HG02798 (cell line): ENCODE measurements at regions not wholly inside any gene's neighbourhood (a gene's known extent, or its start where the extent isn't known, plus 50 kb on each side); places are given as distances from the start of the nearest gene placed in this dataset.
"Not testable (repeated sequence)": the region's sequence is repeated elsewhere in the genome, so short reads cannot be mapped to it uniquely, and the experiment has no call there.

Experiments
- ATAC-seq: cut with Tn5 transposase; IDR thresholded peaks from one replicate; pipeline ENCODE4 v1.9.1; 2021; ENCODE audit warnings: mild to moderate bottlenecking; ENCODE audit not compliant: unreplicated experiment, poor library complexity

DNA sequence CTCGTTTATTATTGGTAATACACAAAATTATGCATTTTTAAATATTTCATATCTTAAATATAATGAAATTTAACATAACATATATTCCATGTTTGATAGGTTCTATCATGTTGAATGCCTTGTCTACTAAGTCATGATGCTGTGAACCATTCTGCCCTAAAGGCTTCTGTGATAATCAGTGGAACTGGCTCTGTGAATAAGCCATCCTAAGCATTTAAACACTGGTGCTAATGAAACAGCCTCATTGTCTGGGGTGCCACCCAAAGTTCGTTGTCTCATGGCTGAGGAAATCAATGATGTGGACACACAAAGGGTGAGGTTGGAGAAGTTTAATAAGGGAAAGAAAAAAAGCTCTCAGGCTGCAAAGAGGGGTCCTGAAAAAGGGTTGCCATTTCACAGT is 264.7 kb upstream of the ZRANB2 start:
- no peak for ATAC-seq

DNA sequence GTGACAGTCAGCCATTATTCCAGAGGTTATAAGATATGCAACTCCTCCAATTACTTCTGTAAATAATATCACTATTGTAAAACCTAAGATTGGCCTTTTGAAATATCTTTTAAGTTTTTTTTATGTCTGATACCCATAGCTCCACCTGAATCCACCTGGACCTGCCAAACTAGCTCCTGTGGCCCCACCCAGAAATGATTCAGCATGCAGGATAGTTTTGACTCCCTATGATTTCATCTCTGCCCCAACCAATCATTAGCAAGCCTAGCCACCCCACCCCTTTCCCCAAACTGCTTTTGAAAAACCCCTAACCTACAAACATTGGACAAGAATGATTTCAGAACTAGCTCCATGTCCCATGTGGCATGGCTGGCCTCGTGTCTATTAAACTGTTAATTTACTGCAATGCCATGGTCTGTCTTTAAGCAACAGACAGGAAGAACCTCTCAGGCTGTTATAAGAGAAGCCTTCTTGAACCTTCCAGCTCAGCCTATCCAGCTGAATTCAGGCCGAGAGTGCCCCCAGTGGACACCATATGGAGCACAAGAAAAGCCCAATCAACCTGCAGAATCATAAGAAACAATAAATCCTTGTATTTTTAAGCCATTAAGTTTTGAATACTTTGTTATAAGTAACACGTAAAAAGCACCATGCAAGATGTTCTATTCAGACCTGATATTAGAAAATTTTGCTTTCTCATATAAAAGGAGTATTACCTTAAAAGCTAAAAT is 263.0 kb upstream of the ZRANB2 start:
- no peak for ATAC-seq

DNA sequence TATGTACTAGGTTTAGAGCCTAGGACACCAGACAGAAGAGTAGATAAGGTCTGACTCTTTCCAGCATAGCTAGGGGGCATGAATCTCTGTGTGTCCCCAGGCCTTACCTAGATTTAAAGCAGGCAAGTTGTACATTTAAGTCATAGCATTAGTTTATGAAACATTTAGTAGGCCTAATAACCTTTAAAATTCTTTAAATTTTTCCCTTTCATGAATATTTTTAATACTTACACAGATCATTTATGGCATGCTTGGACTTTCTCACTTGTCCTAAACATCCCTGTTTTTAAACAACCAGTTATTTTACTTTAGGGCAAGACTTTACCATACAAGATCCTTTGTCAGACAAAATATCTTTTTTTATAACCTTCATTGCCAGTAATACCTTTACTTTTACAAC is 258.4 kb upstream of the ZRANB2 start:
- no peak for ATAC-seq

DNA sequence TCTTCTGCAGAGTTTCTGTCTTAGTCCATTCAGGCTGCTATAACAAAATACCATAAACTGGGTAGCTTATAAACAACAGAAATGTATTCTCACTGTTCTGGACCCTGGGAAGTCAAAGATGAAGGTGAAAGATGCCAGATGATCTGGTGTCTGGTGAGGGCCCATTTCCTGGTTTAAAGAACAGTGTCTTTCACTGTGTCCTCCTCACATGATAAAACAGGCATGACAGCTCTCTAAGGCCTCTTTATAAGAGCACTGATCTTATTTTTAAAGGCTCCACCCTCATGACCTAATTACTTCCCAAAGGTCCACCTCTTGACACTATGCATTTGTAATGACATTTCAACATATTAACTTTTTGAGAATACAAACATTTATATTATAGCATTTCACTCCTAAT is 250.2 kb upstream of the ZRANB2 start:
- ATAC-seq, result no peak

DNA sequence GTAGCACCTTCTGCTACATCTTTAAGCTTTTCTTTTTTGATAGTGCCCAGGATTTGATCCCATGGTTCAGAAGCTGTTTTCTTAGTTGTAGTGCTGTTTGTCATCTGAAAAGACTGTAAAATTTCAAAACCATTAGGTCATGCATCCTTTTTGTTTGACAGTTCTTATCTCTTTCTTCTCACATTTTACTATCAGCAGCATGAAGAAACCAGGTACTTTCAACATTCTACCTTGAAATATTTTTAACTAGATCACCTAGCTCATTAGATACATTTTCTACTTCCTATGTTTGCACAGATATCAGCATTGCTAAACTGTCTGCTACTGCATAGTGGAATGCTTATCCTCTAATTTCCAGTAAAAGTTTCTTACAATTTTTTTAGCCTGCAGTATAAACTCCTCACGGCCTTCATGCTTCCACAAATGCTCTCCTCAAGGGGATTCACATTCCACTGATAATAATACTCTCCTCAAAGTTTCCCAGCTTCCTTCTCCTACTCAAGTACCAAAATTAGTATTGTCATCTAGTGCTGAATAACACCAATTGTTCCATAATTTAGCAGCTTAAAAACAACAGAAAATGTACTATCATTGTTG is 243.9 kb upstream of the ZRANB2 start:
- ATAC-seq, result no peak

DNA sequence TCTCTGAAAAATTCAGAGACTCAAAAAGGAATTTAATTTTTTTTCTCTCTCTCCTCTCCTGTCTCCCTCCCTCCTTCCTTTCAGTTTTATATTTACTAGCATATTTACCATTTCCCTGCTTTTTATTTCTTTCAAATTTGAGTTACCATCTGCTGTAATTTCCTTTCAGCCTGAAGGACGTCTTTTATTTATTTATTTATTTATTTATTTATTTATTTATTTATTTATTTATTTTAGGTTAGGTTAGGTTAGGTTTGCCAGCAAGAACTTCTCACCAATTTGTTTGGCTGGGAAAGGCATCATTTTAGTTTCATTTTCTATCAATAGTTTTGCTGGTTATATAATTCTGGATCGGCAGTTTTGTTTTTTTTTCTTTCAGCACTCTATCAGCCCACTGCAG is 231.7 kb upstream of the ZRANB2 start:
- ATAC-seq, result no peak

DNA sequence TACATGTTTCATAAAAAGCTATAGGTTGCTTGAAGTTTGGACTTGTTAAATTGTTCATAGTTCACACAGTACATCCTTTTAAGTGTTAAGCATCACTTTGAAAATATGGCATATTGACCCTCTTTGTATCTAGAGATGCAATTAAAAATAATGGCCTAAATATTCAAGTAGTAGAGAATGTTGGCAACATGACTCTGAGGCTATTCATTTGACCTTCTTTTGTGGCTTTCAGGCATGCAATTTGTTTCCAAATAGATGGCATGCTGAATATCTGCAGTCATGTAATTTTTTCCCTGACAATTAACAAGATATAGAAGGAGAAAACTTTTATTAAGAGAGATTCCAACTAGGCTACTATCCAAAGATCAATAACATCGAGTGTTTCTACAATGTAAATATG is 230.5 kb upstream of the ZRANB2 start:
- no peak for ATAC-seq

DNA sequence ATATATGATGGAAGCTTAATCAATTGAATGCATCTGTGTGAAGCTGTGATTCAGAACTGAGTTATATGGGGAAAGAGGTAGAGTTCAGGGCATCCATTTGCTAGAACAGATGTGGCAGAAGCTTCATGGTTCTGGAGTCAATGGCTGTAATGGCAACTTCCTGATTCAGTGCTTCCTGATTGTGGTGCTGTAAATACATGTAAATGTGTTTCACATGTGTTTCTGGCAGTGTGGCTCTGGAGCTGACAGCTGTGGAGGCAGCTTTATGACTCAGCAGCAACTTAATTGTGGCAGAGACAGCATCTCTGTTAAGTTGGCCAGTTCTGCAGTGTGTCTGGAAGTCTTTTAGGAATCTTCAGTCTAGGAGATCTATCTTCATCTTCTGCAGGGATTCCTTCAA is 226.6 kb upstream of the ZRANB2 start:
- peak; percentile 79 for ATAC-seq

DNA sequence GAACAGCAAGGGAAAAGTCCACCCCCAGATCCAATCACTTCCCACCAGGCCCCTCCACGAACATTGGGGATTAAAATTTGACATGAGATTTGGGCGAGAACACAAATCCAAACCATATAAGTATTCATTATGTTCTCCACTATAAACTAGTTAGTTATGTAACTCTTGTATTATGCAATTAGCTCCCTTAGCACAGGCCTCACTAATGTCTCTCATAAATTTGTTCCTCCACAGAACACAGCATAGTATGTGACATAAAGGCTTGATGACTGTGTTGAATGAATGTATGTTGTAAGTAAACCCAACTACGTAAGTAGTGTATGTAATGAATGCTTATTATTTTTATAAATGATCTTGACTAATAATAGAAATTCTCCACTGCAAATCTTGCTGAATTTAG is 223.3 kb upstream of the ZRANB2 start:
- no peak for ATAC-seq

DNA sequence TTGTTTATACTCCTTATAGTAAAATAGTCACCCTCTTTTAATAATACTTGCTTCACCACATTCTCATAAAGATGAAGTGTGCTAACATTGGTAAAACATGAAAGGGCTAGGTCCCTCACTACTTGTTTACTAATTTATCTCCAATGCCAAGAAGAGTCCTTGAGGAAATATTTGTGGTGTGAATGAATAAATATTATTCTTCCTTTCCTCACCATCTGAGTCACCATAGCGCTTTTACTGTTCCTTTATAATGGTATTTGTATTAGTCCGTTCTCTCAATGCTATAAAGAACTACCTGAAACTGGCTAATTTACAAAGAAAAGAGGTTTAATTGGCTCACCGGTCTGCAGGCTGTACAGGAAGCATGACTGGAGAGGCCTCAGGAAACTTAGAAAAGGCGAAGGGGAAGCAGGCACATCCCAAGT is 222.8 kb upstream of the ZRANB2 start:
- no peak for ATAC-seq

DNA sequence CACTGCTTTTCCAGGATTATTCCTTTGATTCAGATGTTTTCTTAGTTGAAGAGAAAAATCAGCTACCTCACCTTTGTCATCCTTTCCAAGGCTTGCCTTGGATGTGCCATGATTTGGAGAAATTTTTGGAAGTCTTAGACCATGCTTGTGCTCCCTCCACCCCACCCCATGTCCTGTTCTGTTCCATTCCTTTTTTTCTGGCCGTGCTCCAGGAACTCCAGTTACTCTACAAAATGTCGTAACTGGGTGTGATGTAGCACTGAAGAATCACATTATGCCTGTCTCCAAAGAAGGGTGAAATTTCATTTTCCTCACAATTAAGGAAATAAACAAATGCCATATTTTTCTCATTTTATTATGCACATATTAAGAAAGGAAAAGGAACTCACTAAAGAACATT is 217.8 kb upstream of the ZRANB2 start:
- ATAC-seq, result no peak

DNA sequence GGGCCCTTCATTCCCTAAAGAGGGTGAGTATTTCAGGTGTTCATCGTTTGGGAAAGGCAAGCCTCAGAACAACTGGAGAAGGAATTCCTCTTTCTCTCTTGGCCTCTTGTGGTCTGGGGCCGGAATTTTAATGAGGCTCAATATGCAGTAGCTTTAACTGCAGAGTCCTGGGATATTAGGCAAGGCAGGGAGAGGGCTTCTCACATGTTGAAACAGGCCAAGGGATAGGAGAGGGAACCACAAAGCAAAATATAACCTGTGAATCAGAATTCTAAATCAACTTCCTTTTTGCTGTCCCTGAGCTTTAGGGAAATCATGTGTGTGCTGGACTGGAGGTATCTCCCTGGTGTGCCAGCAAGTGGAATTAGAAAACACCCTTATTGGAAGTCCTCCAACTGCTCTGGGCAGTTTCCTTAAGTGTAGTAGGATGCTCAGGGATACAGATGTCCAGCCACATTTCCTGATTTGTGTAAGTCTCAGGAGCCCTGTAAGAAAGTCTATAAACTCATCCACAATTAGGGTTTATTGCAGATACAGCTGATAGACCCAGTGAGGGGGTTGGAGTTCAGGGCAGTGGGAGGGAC is 215.8 kb upstream of the ZRANB2 start:
- ATAC-seq, result no peak

DNA sequence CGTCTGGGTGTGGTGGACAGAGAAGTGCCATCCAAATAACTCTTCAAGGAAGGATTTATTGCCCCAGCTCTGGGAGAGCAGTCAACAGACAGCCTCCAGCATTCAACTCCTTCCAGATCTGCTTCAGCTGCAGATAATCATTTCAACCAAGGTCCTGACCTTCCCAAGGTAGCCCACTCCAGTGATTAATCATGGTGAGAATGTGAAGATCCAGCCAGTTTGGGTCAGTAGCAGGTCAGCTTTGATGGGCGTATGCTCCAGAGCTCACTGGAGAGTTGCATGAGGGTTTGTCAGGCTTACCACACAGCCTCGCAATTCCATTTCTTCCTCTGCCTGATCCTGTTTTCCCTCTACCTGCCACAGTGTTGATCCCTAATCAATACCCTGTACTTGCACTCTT is 214.5 kb upstream of the ZRANB2 start:
- ATAC-seq, result no peak

DNA sequence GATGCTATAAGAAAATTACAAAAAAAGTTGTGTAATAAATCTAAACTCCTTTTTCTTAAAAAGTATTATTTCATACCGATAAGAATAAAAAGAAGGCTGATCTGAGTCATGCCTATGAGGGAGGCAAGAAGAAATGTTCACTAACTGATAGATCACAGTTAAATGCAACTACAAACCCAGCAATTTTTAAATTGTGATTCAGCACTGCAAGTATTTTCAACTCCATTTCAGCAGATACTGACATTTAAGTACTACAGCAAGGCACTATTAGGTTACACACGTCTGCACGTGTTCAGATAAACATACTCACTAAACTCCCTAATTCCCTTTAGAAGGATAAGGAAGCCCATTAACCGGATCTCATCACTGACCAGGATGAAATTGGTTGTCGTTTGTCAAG is 213.3 kb upstream of the ZRANB2 start:
- ATAC-seq, result no peak

DNA sequence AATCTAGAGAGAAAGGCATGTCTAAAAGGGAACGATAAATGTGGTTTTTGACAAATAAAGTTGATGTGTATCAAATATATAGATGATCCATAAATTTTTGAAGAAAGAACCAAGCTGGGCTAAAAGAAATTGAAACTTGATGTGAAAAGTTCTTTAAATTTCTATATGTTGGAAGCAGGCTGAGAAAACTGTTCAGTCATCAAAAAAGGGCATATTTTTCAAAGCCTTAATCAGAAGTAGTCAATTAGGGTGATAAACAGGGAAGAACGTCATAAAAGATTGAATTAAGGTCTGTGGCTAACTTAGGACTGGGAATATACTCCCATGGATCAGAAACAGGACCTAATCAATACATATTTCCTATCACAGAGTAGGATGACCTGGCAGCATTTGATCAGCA is 211.4 kb upstream of the ZRANB2 start:
- no peak for ATAC-seq

DNA sequence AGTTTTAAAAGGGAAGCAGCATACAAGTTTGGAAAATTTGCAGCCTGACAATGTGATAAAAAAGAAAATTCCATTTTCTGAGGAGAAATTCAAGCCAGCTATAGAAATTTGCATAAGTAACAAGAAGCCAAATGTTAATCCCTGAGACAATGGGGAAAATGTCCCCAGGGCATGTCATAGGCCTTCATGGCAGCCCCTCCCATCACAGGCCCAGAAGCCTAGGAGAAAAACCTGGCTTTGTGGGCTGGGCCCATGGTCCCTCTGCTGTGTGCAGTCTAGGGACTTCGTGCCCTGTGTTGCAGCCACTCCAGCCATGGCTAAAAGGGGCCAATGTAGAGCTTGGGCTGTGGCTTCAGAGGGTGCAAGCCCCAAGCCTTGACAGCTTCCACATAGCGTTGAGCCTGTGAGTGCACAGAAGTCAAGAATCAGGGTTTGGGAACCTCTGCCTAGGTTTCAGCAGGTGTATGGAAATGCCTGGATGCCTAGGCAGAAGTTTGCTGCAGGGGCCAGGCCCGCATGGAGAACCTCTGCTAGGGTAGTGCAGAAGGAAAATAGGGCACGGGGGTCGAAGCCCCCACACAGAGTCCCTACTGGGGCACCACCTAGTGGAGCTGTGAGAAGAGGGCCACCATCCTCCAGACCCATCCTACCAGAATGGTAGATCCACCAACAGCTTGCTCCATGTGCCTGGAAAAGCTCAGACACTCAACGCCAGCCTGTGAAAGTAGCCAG is 209.8 kb upstream of the ZRANB2 start:
- ATAC-seq, result not testable (repeated sequence)

DNA sequence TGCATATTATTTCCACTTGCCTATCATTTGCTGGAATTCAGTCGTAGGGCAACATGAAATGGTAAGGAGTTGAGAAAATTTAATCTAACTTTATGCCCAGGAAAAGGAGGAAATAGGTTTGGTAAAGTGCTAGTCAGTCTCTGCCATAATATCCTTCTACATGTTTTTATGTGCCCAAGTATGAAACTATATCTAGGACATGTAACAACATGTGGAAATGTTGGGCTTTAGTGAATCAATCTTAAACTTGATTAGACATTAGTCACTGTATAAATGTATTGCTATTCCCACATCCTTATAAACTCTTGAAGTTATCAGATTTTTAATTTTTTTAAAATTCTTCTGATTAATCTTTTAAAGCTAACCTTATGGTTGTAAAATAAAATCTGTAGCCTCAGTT is 204.7 kb upstream of the ZRANB2 start:
- no peak for ATAC-seq

DNA sequence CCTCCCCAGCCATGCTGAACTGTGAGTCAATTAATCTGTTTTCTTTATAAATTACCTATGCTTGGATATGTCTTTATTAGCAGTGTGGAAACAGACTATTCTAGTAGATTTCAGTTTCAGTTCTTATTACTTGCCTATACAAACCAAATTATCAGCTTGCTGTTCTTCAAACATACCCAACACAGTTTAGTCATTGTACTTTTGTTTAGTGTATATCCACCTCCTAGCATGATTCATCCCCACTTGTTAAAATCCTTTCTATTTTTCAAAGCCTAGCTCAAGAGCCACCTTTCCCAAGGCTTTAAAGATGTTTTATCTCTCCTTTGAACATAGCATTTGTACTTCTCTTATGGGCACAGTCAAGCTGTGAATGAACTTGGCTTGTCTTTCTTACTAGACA is 195.6 kb upstream of the ZRANB2 start:
- no peak for ATAC-seq

DNA sequence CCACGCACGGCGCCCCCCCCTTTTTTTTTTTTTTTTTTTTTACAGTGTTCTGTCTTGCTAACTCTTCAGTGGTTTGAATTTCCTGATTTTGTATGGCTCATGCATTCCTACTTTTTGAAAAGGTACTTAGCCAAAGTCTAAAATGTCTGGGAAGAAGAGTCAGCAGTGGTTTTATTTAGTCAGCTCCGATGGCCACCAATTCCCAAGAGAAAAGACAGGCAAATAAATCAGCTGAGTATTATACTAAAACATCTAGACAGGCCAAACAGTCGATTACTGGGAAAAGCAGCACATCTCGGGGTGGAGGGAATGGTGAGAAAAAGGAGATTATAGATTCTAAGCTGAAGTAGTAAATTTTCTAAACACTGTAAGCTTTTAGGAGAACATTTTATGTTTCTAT is 192.5 kb upstream of the ZRANB2 start:
- ATAC-seq, result no peak

DNA sequence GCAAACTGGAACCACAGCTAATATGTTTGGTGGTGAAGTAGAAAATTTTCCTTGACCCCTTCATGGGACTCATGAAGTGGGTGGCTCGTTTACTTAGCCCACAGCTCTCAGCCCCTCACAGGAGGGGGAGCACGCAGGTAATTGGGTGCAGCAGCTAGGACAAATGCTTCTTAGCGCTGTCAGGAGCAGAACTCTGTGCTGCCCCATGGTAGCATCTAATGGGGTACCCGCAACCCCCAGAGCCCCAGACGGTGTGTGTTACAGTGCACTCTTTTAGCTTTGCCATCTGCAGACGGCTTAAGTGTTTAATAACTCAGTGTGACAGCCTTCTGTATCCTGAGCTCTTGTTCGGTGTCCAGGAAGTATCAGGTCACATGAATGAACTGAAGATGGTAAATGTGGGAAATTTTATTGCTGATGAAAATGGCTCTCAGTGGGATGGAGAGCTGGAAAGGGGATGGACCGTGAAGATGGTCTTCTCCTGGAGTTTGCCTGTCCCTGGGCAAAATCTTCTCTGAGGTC is 189.6 kb upstream of the ZRANB2 start:
- no peak for ATAC-seq

DNA sequence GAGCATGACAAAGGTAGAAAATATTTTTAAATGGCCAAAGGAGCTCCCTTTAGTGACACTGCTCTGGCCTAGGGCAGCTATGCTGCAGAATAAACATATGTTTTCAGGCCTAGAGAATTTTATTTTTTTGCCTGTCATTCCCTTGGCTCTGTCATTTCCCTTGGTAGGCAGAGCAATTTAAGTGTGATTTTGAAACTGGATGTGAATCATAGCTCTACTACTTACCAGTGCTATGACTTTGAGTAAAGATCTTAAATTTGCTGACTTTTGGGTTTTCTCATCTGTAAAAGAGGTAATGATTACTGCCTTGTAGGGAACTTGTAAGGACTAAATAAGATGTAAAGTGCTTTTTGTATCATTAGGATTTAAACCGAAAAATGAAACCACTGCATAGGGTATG is 189.0 kb upstream of the ZRANB2 start:
- ATAC-seq, result no peak
